IMR-90 (cell line): ENCODE measurements at regions not wholly inside any gene's neighbourhood (a gene's known extent, or its start where the extent isn't known, plus 50 kb on each side); places are given as distances from the start of the nearest gene placed in this dataset.

Source experiments
- BHLHE40 ChIP-seq: fragments of 150-350 bp; IDR thresholded peaks from 2 replicates; pipeline ENCODE4 v1.6.1; 2016; ENCODE audit warnings: mild to moderate bottlenecking, low read depth, low read length
- CEBPB ChIP-seq: IDR thresholded peaks from 2 replicates; pipeline ENCODE4 v1.6.1; 2012; ENCODE audit warnings: low read depth, low read length, improper control_type of control experiment
- FOS ChIP-seq: fragments of 150-350 bp; IDR thresholded peaks from 2 replicates; pipeline ENCODE4 v1.6.1; 2016; ENCODE audit warnings: low read depth, low read length
- MAFK ChIP-seq: IDR thresholded peaks from 2 replicates; pipeline ENCODE4 v1.6.1; 2012; ENCODE audit warnings: low read depth, low read length, improper control_type of control experiment
- MXI1 ChIP-seq: IDR thresholded peaks from 2 replicates; pipeline ENCODE4 v1.6.1; 2012; ENCODE audit warnings: low read depth, mild to moderate bottlenecking, low read length, moderate library complexity, borderline replicate concordance
- POLR2A ChIP-seq: IDR thresholded peaks from 2 replicates; pipeline ENCODE4 v1.6.1; 2012; ENCODE audit warnings: mild to moderate bottlenecking, low read depth, low read length
- RAD21 ChIP-seq: IDR thresholded peaks from 2 replicates; pipeline ENCODE4 v1.6.1; 2012; ENCODE audit warnings: low read length, improper control_type of control experiment
- RCOR1 ChIP-seq: IDR thresholded peaks from 2 replicates; pipeline ENCODE4 v1.6.1; 2012; ENCODE audit warnings: mild to moderate bottlenecking, low read length, improper control_type of control experiment; ENCODE audit not compliant: insufficient replicate concordance
- RFX5 ChIP-seq: IDR thresholded peaks from 2 replicates; pipeline ENCODE4 v1.8.0; 2012; ENCODE audit warnings: low read depth, mild to moderate bottlenecking, low read length, moderate library complexity
- SMC3 ChIP-seq: fragments of 150-350 bp; IDR thresholded peaks from 2 replicates; pipeline ENCODE4 v1.6.1; 2016; ENCODE audit warnings: low read depth, mild to moderate bottlenecking, antibody characterized with exemption, low read length, moderate library complexity
- TF ChIP-seq, protein P1 (sequence below): conservative IDR thresholded peaks from 2 replicates; pipeline ENCODE4 v1.5.1; 2012; ENCODE audit warnings: mild to moderate bottlenecking, low read depth, low read length, improper control_type of control experiment
- TF ChIP-seq, protein P2 (sequence below): fragments of 150-350 bp; IDR thresholded peaks from 2 replicates; pipeline ENCODE4 v1.6.1; 2017; ENCODE audit warnings: mild to moderate bottlenecking, antibody characterized with exemption, low read length, low read depth

DNA sequence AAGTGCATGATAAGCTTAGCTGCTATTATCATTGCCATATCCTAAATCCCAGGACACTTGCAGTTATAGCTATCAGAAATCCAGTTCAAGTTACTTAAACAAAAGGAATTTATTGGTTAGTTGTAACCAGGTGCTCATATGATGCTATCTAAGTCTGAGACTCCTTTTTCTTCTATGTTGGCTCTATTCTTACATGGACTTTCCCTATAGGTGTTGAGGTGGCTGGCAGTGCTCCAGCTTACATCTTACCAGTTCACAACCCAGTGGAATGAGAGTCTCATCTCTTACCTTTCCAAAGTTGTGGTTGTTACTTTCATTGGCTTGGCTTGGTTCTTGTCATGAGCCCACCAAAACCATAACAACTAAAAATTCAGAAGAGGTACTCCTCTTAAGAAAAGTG, 94.6 kb downstream of the DACT1 start:
- TF ChIP-seq, protein P1, sequence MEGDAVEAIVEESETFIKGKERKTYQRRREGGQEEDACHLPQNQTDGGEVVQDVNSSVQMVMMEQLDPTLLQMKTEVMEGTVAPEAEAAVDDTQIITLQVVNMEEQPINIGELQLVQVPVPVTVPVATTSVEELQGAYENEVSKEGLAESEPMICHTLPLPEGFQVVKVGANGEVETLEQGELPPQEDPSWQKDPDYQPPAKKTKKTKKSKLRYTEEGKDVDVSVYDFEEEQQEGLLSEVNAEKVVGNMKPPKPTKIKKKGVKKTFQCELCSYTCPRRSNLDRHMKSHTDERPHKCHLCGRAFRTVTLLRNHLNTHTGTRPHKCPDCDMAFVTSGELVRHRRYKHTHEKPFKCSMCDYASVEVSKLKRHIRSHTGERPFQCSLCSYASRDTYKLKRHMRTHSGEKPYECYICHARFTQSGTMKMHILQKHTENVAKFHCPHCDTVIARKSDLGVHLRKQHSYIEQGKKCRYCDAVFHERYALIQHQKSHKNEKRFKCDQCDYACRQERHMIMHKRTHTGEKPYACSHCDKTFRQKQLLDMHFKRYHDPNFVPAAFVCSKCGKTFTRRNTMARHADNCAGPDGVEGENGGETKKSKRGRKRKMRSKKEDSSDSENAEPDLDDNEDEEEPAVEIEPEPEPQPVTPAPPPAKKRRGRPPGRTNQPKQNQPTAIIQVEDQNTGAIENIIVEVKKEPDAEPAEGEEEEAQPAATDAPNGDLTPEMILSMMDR = no peak
- TF ChIP-seq POLR2A (no peak), RAD21 (no peak), MXI1 (no peak), CEBPB (no peak), FOS (no peak), MAFK (no peak), RFX5 (no peak), BHLHE40 (no peak), SMC3 (no peak), RCOR1 (no peak)
- TF ChIP-seq, protein P2, sequence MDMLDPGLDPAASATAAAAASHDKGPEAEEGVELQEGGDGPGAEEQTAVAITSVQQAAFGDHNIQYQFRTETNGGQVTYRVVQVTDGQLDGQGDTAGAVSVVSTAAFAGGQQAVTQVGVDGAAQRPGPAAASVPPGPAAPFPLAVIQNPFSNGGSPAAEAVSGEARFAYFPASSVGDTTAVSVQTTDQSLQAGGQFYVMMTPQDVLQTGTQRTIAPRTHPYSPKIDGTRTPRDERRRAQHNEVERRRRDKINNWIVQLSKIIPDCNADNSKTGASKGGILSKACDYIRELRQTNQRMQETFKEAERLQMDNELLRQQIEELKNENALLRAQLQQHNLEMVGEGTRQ = no peak
